ENCODE measurements at regions not wholly inside any gene's neighbourhood (a gene's known extent, or its start where the extent isn't known, plus 50 kb on each side); places are given as distances from the start of the nearest gene placed in this dataset.
A peak's percentile ranks its signal among the peaks of the same experiment; 100 is the strongest.
"Not testable (repeated sequence)": the region's sequence is repeated elsewhere in the genome, so short reads cannot be mapped to it uniquely, and the experiment has no call there.

DNA sequence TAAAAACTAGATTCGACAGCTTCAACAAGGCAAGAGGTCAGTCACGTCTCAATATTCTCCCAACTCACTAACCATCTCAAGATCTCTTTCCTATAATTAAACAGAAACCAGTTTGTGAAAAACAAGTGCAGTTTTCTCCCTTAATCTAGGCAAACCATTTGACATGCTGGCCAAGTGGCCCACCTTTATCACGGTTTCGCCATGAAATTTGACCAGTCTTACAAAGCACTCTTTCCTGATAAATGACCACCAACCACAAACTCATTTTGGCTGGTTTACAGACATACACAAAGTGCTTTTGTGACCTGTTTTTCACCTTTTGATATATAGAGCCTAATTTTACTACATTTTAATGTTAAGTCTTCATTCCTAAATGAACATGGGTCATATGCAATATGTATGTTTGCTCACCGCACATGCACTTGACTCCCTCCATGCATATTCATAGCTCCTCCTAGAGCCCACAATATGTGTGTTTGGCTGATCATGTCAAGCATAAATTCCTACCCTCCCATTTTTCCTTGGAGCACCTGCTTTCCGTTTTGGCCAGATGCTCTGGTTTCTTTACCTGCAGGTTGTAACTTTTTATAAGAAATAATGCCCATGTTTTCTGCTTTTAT is 385.1 kb downstream of the RAD51AP2 start:
- no peak for DNase-seq (ENCODE audit: low read depth)

DNA sequence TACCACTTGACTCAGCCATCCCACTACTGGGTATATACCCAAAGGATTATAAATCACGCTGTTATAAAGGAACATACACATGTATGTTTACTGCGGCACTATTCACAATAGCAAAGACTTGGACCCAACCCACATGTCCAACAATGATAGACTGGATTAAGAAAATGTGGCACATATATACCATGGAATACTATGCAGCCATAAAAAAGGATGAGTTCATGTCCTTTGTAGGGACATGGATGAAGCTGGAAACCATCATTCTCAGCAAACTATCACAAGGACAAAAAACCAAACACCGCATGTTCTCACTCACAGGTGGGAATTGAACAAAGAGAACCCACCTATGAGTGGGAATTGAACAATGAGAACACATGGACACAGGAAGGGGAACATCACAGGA is 387.6 kb downstream of the RAD51AP2 start:
- DNase-seq (ENCODE audit: low read depth): not testable (repeated sequence)

DNA sequence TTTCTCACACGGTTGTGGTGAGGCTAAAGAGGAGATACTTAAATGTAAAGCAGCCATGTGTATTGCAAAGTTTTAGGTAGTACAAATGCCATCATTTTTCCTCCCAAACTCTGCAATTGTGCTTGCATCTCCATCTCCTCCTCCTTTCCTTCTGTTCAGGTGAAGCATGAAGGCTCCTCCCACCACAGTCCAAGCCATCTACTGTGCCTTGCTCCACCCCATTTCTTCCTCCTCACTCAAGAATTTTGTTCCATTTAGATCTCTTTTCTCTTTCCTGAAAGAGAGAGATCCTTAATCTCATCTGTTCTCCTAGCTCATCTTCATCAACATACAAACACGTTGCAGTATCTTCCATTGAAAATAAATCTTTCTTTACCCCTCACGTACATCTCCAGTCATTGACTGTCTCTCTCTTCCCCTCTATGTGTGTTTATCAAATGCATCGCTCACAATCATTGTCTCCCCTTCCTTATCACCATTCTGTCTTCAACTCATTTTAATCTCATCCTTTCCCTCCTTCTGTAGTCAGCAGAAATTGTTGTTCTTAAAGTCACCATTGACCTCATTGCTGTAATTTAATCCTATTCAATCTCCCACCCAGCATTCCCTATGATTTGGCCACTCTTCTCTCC is 392.1 kb downstream of the RAD51AP2 start:
- DNase-seq (ENCODE audit: low read depth): no peak

DNA sequence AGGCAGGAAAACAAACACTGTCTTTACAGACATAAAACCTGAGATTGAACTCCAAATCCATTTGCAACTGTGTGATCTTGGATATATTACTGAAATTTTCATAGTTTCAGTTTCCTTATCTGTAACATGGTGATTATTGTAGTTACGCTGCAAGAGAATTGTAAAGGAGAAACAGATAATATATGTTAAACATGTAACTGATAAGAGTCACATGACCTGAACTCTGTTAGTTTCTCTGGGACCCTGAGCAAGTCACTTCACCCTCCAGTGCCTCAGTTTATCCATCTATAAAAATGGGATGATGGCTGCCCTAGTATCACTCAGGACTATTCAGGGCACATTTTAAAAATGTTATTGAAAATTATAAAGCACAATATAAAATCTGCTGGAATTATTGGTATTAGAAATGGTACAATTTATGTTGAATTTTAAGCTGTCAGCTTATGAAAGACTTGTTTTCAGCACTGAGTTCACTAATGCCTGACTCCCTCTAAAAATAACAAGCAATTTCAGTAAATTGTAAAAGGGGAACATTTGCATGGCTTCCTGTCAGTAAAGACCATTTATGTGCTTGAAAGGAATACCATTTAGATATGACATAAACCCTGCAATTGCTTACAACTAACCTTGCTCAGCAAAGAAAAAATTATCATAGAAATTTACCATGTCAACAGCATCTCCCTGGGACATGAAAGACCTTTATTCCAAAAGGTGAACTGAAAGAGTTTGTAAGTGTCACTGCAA is 393.5 kb downstream of the RAD51AP2 start:
- no peak for DNase-seq (ENCODE audit: low read depth)

DNA sequence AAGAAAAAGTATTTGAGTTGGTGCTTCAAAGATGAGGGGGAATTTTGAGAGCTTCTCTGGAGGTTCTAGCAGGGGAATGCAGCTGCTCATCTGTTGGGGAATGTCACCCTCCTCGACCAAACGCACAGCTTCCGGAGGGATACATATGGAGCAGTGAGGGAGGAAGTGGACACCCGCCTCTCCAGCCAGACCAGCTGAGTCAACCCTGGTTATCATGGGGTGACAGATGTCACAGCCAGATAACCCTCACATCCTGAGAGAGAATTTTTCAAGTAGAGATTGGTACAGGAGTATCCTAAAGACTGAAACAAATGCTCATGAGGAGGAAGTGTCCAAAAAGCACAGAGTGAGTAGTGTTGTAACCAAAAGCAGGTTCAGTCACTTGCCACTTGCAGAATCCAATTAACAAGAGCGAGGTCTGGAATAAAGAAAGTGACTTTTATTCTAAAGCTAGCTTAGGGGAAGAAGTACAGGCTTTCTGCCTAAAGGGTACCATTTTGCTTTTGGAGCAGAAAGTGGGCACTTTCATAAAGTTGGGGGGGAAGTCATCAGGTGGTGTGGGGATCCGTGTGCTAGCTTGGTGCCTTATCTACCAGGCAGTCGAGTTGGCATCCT is 395.2 kb downstream of the RAD51AP2 start:
- DNase-seq (ENCODE audit: low read depth): no peak

DNA sequence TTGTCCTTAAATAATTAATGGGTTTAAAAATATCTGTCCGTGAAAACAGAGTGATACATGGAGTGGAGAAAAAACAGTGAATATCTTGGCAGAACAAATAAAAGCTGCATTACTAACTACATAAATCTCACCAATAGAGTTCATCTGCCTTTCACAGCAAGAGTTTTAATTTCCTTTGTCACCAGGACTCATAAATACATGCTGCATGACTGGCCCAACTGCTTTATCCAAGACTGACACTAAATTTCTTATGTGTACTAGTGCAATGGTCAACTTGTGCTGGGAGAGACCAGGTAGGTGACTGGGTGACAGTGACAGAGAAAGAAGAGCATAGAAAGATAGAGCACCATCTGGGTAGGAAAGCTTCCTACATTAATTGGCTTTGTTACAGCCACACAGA is 402.8 kb downstream of the RAD51AP2 start:
- DNase-seq (ENCODE audit: low read depth): no peak

DNA sequence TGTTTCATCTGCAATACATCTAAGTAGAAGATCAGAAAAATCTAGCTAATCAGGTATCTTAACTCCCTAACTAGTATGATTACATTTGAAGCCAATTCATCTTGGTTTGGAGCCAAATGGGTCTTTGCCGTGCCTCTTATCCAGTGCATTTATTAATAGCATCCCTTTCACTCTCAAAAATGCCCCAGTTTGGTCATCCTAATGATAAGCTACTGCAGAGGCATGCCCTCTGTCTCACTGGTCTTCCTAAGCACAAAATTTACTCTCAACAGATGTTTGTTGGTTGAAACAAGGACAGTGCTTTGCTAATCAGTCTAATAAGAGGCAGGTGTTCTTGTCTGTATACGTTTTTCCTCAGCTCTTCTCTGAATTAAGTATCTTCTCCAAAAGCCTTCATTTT is 403.2 kb downstream of the RAD51AP2 start:
- DNase-seq (ENCODE audit: low read depth): no peak

DNA sequence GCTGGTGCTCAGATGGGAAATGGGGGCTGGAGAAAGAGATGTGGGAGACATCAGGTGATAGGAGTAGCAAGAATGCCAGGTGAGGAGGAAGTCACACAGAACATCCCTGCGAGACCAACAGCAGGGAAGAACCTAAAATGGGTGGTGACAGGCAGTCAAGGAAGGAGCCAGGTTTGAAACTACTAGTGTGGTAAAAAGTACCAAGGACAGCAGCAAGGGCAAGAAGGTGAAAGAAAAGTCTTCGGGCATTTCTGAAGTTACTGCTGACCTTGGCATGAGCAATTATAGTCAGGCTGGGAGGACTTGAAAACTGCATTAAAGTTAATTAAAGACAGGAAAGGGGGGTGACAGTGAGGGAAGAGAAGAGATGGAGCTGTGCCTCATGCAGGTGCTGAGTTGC is 410.4 kb downstream of the RAD51AP2 start:
- no peak for DNase-seq (ENCODE audit: low read depth)

DNA sequence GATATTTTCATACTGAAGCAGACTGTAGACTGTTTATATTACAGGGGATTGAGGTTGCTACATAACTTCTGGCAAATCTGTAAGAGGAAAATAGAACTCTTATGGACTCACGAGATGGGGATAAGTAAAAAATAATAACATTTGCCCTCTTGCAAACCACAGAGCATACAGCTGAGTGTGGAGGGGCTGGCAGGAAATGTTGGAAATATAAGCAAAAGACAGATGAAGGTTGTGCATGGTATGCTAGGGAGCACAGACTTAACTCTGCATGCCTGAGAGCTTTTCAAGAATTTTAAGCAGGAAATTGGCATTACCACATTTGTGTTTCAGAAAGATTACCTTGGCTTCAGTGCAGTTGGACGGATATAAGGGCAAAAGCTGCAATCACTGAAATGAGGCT is 411.1 kb downstream of the RAD51AP2 start:
- peak; percentile 25 for DNase-seq (ENCODE audit: low read depth)

DNA sequence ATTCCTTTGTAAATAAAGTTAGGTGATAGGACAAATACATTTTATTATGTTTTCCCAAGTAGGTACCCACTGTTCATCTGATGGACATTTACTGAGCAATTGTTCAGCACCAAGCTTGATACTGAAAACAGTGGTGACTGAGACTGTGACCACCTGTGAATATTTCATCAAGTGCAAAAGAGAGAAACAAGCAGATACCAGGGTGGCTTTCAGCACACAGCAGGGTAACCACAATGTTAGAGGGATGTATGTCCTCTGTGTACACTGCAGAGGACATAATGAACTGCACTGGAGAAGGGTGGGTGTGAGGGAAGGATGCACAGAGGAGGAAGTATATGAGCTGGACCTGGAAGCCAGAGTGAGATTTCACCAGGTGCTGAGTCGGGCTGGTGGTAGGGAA is 411.8 kb downstream of the RAD51AP2 start:
- no peak for DNase-seq (ENCODE audit: low read depth)

DNA sequence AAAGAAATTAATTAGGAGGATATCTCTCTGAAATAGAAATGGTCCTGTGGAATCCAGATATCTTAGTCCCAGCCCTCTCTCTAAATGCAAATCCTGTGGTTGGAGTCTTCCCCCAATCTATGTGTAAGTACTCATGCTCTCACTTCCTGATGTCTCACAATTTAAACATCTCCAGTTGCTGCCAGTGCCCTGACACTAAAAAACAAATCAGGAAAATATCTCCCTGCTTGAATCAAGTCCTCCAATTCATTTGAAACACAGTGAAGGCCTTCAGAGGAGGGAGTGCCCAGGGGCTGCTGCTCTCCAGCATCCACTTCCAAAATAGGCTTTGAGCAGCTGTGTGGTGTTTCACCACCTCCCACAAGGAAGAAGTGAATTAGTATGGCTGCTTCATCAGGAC is 413.8 kb downstream of the RAD51AP2 start:
- DNase-seq (ENCODE audit: low read depth): peak; percentile 84

DNA sequence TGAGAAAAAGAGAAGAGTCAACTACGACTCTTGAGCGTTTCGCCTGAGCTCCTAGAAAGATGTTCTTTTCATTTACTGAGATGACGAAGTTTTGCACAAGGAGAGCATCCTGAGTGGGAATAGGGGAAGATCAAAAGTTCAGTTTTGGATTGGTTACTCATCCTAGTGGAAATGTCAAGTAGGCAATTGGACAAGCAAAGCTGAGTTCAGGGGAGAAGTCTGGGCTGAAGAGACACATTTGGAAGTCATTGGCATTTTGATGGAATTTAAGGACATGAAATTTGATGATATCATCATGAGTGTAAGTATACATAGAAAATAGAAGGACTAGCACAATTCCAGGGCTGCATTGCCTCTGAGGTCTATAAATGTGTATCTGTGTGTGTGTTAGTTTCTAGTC is 416.6 kb downstream of the RAD51AP2 start:
- DNase-seq (ENCODE audit: low read depth): peak; percentile 60

DNA sequence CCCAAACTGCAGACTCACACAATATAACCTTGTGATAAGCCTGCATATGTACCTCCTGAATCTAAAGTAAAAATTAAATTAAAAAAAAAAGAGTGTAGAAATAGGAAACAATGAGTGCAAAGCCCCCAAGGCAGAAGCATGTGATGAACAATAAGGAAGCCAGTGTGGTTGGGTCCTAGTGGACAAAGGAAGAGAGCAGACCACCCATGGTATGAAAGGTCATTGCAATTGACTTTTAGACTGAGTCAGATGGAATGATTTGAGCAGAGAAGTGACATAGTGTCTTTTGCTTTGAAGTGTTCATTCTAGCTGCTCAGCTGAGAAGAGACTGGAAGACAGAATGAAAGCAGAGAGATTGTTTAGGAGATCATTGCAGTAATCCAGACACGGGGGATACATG is 417.1 kb downstream of the RAD51AP2 start:
- no peak for DNase-seq (ENCODE audit: low read depth)

DNA sequence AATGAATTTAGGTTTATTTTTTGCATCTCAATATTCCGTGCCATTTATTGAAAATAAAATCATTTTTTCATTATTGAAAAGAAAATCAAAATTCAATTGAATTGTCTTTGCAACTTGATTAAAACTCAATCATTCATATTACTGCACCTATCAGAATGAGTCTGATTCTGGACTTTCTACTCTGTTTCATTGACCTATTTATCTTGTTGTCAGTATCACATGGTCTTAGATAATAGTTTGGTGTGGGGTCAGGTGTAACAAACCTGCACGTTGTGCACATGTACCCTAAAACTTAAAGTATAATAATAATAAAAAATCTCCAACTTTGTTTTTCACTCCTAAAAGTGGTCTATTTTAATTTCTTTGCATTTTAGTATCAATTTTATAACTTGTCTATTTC is 422.9 kb downstream of the RAD51AP2 start:
- DNase-seq (ENCODE audit: low read depth): no peak

DNA sequence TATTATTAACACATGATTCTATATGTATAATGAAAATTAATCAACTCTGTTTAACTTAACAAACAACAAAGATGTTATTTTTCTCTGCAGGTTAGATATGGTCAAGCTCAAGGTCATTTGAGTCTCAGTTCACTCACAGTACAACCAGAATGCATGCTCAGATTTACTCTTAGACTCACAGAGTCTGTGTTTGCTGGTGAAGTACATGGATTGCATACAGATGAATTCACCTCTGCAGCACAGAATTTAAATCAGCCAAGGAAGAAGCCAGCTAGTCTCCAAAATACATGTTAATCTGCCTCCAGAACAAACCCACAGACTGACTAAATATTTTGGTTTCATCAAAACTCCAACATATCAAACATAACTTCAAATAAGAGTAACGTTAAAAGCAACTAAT is 424.5 kb downstream of the RAD51AP2 start:
- no peak for DNase-seq (ENCODE audit: low read depth)

DNA sequence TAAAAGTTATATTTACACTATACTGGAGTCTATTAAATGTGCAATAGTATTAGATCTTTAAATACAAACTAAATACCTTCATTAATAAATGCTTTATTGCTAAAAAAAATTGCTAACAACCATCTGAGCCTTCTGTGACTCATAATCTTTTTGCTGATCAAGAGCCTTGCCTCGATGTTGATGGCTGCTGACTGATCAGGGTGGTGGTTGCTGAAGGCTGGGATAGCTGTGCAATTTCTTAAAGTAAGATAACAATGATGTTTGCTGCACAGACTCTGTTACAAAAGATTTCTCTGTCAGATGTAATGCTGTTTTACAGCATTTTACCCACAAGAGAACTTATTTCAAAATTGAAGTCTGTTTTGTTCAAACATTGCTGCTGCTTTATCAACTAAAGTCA is 421.4 kb upstream of the CYRIA start:
- DNase-seq (ENCODE audit: low read depth): no peak

DNA sequence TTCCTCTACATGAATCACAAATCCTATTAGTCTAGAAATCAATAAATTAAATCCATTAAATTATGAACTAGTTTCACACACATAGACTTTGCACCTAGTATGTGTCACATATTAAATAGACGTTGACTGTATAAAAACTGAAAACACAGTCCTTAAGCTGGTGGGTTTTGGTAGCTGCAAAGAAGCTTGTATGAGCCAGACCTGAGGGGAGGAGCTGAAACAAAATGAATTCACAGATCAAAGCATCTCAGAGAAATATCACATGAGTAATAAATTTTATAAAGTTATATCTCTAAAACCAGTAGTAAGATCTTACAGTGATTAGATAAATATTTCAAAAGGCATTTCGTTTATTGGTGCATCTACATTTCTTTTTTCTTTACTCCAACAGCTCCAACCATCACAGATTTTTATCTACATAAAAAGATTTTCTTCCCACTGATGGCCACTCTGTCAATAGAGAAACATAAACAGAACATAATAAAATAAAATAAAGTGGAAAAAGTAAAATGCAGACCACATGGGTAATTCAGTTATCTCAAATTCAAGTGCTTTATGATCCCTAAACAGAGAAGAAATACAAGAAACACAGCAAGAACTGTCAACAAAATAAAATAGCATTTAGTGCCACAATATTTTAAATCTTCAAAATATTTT is 420.0 kb upstream of the CYRIA start:
- DNase-seq (ENCODE audit: low read depth): no peak

DNA sequence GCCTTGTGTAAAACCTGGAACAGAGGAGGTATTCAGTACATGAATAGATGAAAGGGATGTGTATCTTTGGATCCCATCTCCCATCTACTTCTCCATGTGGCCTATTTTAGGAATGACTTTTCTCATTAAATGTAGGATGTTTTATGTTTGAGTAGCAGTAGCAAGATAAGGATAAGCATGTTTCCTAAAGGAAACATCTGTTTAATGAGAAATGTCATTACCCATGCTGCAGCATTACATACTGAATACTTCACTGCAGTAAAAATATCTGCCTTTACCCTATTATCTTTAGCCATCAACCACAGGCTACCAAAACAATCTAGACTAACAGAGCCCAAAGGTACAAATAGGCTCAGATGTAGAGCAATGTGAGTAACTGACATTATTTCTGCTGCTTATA is 419.2 kb upstream of the CYRIA start:
- DNase-seq (ENCODE audit: low read depth): no peak

DNA sequence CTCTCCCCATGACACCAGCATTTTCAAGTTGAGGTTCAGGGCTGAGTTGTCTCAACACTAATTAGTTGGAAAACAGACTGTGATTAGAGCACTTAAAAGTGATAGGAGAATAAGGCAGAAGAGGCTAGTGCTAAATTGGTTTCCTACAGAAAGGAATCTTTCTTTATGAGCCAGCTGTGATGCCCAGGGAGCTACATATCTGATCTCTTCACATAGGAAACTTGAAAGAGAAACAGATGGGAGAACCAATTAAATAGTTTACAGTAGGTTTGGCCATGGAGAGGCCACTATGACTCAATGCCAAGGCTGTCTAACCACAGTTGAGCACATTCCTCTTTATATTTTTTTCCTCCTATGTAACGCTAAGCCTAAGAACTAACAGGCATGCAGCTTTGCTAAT is 418.3 kb upstream of the CYRIA start:
- DNase-seq (ENCODE audit: low read depth): peak; percentile 36

DNA sequence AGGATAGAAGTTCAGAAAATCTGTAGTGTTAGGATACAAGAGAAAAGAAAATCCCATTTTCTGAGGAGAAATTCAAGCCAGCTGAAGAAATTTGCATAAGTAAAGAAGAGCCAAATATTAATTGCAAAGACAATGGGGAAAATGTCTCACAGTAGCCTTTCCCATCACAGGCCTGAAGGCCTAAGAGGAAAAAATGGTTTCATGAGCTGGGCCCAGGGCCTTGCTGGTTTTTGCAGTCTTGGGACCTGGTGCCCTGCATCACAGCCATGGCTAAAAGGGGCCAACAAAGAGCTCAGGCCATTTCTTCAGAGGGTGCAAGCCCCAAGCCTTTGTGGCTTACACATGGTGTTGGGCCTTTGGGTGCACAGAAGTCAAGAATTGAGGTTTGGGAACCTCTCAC is 413.6 kb upstream of the CYRIA start:
- no peak for DNase-seq (ENCODE audit: low read depth)

DNA sequence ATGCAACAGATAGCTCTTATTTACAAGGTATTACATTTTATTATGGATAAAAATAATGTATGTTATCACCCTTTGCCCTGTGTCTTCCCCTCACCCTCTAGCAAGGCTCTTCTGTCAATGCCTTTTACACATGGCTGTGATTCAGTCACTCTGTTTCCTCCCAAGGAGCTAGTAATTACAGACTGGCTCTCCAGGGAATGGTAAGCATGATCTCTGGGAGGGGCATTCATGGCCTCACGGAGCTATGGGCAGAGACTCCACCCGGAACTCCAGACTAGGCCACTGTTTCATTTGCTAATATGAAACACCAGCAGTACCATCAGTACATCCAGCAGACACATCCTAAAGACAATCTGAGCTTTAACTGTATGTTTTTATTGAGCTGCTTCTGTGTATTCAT is 410.9 kb upstream of the CYRIA start:
- no peak for DNase-seq (ENCODE audit: low read depth)

DNA sequence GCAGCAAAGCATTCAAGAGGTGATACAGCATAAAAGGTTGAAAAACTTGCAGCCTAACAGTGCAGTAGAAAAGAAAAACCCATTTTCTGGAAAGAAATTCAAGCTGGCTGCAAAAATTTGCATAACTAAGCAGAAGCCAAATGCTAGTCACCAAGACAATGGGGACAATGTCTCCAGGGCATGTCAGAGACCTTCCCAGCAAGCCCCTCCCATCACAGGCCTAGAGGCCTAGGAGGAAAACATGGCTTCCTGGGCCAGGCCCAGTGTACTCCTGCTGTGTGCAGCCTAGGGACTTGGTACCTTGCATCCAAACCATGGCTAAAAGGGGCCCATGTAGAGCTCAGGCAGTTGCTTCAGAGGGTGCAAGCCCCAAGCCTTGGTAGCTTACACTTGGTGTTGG is 405.1 kb upstream of the CYRIA start:
- DNase-seq (ENCODE audit: low read depth): no peak

DNA sequence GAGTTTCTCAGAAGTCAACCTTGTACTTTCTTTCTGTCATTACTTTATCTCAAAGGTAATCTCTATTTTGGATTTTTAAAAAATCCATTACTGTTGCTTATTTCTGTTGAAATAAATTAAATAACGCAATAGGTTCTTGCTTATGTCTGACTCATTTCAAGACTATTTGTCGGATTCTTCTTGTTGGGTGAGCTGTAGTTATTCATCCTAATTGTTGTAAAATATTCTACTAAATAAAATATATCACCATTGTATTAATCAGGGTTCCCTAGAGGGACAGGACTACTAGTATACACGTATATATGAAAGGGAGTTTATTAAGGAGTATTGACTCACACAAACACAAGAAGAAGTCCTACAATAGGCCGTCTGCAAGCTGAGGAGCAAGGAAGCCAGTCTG is 403.9 kb upstream of the CYRIA start:
- no peak for DNase-seq (ENCODE audit: low read depth)

All from HS-5 (cell line).